ENCODE measurements at regions not wholly inside any gene's neighbourhood (a gene's known extent, or its start where the extent isn't known, plus 50 kb on each side); places are given as distances from the start of the nearest gene placed in this dataset.

DNA sequence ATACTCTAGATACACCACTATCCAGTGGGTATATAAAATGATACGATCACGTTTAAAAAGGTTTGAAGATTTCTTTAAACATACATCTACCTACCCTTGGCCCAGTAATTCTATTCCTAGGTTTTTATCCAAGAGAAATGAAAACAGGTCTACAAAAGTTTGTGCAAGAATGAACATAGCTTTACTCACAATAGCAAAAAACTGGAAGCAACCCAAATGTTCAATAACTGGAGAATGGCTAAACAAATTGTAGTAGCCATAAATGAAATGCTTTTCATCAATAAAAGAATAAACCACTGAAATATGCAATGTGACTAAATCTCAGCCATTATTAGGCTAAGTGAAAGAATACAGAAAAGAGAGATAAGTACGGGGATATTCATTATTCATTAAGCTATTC, 438.9 kb downstream of the ARHGEF28 start:
- no peak for DNase-seq (ENCODE audit: low read depth in 2 of 2)

DNA sequence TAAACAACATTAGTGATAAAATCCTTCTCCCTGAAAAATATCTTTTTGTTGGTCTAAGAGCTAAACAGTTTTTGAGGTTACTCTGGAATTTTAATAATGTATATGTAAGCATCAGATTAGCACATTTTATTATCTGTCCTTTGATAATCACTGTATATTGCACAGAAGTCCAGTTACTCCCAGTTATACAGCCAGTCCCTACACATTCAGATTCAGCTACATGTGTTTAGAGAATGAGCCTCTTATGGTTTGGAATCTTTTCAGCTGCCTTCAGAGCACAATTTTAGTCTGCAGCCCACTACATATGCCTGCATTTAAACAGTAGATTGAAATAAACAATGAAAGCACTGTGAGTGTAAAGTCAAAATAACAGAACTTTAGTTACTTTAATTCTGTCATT, 438.2 kb downstream of the ARHGEF28 start:
- DNase-seq (ENCODE audit: low read depth in 2 of 2), result no peak

DNA sequence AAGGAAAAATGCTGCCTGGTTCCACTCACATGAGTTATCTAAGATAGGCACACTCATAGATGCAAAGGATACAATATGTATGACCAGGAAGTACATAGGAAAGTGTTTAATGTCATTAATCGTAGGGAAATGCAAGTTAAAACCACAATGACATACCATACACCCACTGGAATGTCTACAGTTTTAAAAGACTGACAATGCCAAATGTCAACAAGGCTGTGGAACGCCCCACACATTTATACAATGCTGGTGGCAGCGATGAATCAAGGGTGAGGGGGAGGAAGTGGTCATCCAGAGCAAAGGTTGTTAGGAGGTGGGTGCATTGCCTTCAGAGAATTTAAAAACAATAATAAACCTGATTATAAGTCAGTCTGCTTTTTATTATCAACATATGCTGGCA, 437.8 kb downstream of the ARHGEF28 start:
- no peak for DNase-seq (ENCODE audit: low read depth in 2 of 2)

DNA sequence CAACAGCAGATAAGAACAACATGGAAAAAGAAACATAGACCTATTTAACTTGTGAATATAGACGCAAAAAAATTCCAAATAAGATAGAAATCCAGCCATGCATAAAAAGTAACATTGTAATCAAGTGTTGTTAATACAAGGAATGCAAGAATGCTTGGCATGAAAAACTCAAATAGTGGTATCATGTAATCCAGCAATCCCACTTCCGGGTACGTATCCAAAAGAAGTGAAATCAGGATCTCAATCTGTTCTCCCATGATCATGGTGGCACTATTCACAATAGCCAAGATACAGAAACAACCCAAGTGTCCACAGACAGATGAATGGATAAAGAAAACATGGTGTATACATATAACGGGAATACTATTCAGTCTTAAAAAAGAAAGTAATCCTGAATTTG, 437.4 kb downstream of the ARHGEF28 start:
- no peak for DNase-seq (ENCODE audit: low read depth in 2 of 2)

GRCh38 chr5:74061292-74061691, 435.3 kb downstream of the ARHGEF28 start:
- no peak for DNase-seq (ENCODE audit: low read depth in 2 of 2)

- no peak for DNase-seq (ENCODE audit: low read depth in 2 of 2)
Measured at GRCh38 chr5:74059706-74060105, 433.7 kb downstream of the ARHGEF28 start.

GRCh38 chr5:74056789-74057164, 430.8 kb downstream of the ARHGEF28 start:
- no peak for DNase-seq (ENCODE audit: low read depth in 2 of 2)

DNA sequence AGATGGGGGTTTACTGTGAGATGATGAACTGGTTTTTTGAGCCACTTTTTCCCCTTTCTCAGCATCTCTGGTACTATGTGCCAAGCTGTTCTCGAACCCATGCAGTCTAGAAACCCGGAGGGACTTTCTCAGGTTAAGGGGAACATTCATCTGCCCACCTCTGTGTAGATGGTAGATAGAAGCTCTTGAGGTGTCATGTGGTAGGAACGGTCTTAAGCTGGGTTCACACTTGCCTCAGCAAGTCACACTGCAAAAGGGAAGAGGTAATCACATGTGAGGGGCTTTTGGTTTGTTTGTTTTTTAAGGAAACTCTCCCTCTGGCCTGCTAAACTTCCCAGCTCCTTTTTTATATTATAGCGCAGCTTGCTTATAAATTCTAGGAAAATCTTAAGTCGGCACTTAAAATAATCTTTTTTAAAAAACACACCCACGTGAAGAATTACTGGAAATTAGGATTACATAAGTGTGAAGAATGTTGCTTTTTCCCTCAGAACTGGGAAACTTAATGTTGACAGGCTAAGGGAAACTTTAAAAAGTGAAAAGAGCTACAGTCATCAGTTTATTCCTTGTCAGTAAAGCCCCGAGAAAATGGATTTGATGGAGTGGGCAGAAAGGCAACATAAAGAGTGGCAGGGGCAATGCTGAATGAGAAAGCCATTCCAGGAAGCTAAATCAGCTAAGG, 430.3 kb downstream of the ARHGEF28 start:
- no peak for DNase-seq (ENCODE audit: low read depth in 2 of 2)

DNA sequence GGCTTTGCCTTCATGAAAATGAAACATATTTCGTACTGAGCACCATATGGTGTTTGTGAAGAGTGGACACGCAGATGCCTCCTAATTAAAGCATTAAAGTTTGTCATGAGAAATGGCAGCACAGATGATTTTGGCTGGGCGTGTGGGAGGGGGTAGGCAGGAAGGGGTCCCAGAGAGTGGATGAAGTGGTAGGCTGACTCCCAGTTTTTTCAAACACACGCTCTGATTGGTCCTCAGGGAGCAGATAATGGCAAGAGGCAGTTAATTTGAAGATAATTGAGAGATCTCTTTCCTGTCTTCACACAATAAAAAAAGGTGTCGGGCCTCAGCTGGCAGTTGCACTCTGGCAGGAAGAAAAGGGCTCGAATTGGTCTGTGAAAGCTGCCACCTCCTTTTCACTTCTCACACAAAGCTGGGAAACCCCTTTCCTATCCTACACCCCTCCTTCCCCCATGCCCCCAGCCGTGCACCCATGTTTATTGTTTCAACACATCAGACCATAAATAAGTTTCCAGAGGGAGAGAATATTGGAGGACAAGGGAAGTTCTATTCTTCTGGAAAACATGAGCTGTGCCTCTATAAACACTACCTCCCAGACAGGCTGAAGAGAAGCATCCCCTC, 429.6 kb downstream of the ARHGEF28 start:
- no peak for DNase-seq (ENCODE audit: low read depth in 2 of 2)

DNA sequence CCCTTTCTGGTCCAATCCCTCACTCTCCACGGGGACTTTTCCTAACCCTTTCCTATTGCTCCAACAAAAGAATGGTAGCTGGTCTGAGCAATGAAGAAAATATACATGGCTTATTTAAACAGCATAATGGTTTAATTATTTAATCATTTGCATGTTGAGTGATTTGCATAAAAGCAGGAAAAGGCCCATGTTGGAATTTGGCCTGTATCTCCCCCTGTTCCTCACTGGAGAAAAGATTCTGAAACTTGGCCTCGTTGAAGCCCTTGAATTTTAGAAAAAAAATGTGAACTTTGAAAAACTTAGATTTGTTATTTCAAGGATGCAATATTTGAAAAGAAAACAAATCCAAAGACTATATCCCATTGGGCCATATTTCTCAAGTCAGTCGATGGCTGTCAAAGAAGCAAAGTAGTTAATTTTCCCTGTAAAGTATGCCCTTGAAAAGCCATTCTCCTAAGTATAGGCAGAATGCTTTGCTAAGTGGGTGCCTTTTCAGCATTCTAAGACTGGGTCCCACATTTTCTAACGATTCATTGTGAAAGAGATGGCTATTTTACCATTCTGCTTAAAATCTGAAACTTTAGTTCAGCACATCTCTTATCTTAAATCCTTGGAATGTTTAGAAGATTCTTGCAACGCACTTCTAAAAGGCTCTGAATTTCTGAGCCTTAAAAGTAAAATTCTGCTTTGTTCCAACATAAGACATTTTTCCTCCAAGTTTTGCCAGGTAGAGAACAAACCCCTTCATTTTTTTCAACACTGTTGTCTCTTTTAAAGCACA, 428.8 kb downstream of the ARHGEF28 start:
- DNase-seq (ENCODE audit: low read depth in 2 of 2), result no peak

DNA sequence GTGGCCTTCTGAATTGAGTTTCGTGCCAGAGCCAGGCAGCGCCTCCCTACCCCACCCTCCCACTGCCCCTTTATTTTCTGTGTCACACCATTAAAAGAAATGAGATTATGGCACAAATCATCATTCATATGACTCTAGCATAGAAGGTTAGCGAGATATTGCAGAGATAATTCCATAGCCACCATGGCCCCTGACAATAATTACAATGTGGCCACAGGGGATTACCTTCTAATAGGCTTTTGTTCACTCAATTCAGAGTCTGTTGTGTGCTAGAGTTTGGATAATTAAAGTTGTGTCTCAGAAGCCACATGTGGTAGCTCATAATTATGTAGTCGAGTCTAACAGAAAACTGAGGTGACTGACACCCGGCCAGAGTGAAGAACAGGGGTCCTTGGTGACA, 428.1 kb downstream of the ARHGEF28 start:
- DNase-seq (ENCODE audit: low read depth in 2 of 2), result no peak

GRCh38 chr5:74052441-74053221, 426.6 kb downstream of the ARHGEF28 start:
- DNase-seq (ENCODE audit: low read depth in 2 of 2), result no peak

- DNase-seq (ENCODE audit: low read depth in 2 of 2), result no peak
Measured at GRCh38 chr5:74051076-74051475, 425.1 kb downstream of the ARHGEF28 start.

DNA sequence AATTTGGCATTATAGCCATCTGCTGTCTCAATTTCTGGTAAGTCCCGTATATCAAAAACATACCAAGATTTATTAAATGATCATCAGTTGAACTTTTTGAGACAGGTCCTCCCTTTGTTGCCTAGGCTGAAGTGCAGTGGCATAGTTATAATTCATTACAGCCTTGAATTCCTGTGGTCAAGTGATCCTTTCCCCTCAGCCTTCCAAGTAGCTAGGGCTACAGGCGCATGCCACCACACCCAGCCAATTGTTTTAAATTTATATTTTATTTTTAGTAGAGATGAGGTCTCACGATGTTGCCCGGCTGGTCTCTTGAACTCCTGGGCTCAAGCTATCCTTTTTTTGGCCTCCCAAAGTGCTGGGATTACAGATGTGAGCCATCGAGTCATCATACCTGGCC, 418.9 kb downstream of the ARHGEF28 start:
- no peak for DNase-seq (ENCODE audit: low read depth in 2 of 2)

DNA sequence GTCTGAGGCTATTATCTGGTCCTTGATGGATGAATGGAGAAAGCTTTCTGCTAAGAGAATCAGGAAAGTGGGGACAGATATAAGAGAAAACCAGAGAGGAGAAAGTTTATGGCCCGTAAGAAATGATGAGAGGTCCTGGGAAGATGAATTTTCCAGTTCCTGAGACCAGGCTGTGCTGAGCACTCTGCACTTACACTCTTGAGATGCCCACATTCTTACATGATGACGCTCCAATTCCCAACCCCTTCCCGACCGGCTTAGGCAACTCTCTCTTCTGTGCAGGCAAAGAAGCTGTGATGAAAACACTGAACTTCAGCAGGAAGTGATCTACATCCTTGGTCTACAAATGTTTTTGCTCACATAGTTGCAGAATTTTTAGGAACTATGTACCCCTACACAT, 417.0 kb downstream of the ARHGEF28 start:
- DNase-seq (ENCODE audit: low read depth in 2 of 2), result no peak

DNA sequence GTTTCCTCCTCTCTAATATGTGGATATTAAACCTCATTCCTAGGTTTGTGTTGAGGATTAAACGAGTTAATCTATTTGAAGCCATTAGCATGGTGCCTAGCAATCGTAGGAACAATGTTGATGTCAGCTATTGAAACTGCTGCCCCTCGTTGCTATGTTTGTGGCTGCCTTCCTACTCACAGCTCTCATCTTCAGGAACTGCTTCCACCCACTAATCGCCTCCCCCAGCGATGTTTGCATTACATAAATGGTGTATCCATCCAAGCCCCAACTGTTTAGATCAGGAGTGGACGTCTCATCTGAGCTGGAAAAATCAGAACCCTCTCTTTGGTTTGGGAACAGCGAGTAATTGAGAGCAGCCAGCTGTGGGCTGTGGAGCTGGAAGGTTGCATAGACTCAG, 416.6 kb downstream of the ARHGEF28 start:
- no peak for DNase-seq (ENCODE audit: low read depth in 2 of 2)

- DNase-seq (ENCODE audit: low read depth in 2 of 2), result no peak
Measured at GRCh38 chr5:74041913-74042312, 415.9 kb downstream of the ARHGEF28 start.

DNA sequence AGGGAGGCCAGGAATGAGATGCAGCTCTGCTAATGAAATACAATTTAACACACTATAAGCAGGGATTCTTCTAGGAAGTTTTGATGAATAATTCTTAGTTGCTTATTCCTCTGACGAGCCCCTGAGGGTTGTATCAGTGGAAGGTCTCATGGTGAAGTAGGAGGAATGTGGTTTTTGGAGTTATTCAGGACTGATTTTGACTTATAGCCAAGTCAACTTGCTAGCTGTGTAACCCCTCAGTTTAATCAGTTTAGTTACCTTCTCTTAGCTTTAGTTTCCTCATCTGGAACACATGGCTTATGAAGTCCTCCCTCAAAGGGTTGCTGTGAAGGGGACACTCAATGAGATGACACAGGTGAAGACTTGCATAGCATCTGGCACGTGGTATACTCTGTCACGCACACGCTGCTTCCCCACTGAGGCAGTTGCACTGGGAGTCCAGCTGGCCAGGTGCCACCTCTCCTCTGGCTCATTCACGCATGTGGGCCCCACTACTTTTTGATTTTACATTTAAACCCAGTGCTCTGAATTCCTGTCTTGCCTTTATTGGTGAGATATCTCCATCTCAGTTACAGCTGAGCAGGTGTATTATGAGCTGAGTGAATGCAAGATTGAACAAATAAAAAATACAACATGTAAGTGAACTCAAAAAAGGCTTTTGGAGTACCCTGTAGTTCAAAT, 415.0 kb downstream of the ARHGEF28 start:
- no peak for DNase-seq (ENCODE audit: low read depth in 2 of 2)

GRCh38 chr5:74040065-74040551, 414.1 kb downstream of the ARHGEF28 start:
- DNase-seq (ENCODE audit: low read depth in 2 of 2), result no peak

DNA sequence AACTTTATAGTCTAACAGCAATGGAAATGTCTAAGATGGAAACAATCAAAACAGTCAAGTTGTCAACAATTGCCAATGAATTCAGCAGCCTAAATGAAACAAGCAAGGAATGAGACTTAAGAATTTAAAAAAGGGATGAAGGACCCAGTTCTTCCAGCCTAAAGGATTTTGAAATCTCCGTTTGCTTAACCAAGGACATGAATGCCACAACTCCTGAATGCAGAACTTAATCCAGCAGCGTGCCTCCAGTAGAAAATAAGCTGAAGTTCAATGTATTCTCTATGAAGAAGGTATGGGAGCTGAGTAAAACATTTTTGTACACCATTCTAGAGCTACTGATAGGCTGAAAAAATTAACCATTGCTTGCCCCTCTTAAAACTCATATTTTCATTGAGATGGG, 411.3 kb downstream of the ARHGEF28 start:
- DNase-seq (ENCODE audit: low read depth in 2 of 2), result no peak

DNA sequence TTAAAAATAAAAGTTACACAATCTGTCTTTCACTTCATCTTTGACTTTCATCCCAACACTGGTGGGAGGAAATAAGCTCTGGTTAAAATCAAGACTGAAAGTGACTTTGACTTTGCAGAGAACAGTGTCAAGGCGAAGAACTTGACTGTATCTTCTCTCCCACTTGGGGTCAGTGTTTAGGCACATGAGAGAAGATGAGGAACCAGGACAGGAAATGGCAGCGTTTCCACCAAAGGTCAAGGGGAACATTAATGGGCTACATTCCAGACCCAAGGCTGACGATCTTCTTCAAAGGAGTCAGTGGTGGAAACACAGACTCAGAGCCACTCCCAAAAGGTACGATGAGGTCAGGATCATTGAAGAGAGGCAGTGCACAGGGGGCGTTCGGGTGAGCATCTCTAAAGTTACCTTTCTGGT, 409.5 kb downstream of the ARHGEF28 start:
- DNase-seq (ENCODE audit: low read depth in 2 of 2), result no peak

GRCh38 chr5:74034733-74035132, 408.7 kb downstream of the ARHGEF28 start:
- no peak for DNase-seq (ENCODE audit: low read depth in 2 of 2)

Measured in stimulated activated CD8-positive, alpha-beta memory T cell treated with anti-CD3 and anti-CD28 coated beads, Interleukin-7, amount 100 ng/mL, for 4 hours (primary cell).